COLO829 (cell line): ENCODE measurements at regions not wholly inside any gene's neighbourhood (a gene's known extent, or its start where the extent isn't known, plus 50 kb on each side); places are given as distances from the start of the nearest gene placed in this dataset.
"Not testable (repeated sequence)": the region's sequence is repeated elsewhere in the genome, so short reads cannot be mapped to it uniquely, and the experiment has no call there.

Source experiments
- DNase-seq: peaks from one replicate; pipeline ENCODE4 v3.0.0; 2012; ENCODE audit warnings: low spot score

DNA sequence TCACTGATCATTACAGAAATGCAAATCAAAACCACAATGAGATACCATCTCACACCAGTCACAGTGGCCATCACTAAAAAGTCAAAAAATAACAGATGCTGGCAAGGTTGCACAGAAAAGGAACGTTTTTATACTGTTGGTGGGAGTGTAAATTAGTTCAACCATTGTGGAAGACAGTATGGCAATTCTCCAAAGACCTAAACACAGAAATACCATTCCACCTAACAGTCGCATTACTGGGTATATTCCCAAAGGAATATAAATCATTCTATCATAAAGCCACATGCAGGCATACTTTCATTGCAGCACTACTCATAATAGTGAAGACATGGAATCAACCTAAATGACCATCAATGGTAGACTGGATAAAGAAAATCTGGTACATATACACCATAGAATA is 83.2 kb upstream of the ARID5B start:
- not testable (repeated sequence) for DNase-seq

DNA sequence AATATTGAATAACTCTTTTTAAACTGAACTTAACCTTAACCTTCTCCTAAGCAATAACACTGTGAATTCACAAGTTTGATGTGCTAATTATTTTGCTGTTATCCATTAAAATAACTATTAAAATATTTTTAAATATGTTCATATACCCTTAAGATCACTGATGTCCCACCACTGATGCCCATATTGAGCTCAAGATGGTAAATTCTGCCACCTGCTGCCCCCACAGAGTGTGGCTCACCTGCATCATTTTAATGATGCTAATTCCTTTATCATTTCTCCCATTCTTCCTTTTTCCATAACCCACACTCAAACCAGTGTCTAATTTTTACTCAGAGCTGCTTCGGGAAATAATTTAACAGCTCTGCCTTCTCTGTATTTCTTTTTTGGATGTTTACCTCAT is 82.3 kb upstream of the ARID5B start:
- no peak for DNase-seq

DNA sequence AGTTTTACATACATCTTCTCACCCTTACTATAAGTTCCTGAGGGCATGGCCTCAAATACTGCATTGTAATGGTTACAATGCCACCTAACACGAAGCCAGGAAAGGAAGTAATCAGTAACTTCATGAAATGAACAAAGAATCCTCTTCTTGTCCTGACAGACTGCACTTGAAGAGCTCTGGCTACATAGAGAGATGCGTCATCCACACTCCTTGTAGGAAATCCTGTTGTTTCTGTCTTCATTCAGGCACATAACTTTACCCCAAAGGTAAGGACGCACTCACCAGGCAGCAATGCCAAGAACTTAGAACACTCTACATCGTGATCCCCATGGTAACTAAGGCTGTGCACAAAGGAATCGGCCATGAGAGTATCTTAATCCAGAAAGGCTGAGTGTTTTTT is 80.3 kb upstream of the ARID5B start:
- DNase-seq, result peak; percentile 65

GRCh38 chr10:61821693-61822092 is 79.8 kb upstream of the ARID5B start:
- DNase-seq, result no peak

- DNase-seq, result no peak
These were observed 79.4 kb upstream of the ARID5B start for GRCh38 chr10:61822096-61822495.

GRCh38 chr10:61822781-61823230 is 78.7 kb upstream of the ARID5B start:
- no peak for DNase-seq

- no peak for DNase-seq
These were observed 76.5 kb upstream of the ARID5B start for GRCh38 chr10:61825001-61825400.

DNA sequence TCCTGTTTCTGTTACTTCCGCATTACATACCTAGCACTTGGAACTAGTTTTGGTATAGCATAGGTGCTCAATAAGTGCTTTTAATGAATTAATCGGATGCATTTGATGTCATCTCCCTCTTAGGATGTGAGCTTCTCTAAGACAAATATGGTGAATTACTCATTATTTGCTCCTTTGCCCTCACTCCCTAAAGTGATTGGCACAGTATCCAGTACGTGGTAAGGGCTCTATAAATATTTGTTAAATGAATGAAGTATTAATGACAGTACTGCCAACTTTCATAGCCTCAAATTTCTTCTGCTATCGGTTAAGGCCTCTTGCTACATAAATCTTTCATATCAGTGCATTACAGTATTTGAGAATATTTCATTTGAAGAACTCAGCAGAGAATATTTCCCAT is 75.9 kb upstream of the ARID5B start:
- DNase-seq, result no peak

DNA sequence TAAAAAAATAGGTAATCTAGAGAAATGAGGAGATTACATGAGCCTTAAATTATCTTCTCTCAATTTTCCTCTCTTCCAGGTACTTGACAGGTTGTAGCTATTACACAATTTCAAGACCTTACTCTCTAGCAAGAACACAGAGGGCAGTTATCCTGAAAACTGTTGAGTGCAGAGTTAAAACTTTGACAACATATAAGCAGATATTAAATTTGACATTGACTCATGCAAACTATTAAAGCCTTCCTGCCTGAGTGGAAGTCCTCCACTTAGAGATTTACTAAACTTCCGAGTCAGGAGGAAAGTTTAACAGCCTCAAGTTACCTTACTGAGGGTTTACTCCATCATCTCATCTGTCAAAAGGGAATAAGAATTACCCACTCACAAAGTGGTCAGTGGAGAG is 73.5 kb upstream of the ARID5B start:
- no peak for DNase-seq

GRCh38 chr10:61828788-61829187 is 72.7 kb upstream of the ARID5B start:
- no peak for DNase-seq

DNA sequence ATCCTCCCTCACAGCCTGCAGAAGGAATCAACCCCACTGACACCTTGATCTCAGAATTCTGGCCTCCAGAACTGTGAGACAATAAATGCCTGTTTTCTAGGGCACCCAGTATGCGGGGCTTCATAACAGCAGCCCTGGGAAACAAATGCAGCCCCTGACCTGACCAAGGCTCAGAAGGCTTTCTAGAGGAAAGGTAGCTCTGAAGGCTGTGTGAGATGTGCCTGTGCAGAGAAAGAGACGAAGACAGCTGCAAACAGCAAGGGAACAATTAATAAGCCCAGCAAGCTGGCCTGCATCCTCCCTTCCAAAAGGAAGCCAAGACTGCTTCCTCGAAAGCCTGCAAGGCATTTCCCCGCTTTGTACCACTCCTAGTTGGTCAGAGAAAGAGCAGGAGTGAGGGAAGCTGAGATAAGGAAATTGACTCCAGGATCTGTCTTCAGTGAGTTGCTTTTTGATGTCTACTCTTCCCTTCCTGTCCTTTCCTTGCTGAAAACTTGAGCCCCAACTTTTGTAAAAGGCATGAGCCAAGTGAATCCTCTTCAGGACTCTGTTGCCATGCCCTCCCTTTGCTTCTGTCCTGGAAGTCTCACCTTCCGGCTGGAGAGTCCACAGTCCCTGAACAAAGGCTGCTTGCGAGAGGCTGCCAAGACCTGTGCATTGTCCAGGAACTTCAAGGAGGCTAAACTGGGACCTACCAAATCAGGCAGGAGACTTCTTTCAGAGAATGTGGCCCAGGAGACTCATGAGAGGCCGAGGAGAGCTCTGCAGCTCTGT is 71.2 kb upstream of the ARID5B start:
- DNase-seq, result no peak

DNA sequence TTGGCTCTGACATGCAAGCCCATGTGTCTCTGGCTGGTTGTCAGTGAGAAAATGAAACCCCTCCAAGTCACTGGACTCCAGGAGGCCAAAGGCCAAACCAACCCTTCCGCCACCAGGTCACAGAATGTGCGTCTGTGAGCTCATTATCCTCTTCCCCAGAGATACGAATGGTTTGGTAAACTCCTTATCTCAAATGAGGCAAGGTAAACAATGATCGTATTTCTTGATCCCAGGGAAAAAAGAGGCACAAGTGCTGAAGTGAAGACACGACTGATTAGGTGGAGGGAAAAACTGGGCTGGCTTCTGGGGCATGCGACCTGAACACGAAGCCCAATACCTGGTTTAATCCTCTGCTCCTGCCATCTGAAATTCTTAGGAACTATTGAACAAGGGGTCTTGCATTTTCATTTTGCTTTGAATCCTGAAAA is 70.6 kb upstream of the ARID5B start:
- DNase-seq, result no peak

DNA sequence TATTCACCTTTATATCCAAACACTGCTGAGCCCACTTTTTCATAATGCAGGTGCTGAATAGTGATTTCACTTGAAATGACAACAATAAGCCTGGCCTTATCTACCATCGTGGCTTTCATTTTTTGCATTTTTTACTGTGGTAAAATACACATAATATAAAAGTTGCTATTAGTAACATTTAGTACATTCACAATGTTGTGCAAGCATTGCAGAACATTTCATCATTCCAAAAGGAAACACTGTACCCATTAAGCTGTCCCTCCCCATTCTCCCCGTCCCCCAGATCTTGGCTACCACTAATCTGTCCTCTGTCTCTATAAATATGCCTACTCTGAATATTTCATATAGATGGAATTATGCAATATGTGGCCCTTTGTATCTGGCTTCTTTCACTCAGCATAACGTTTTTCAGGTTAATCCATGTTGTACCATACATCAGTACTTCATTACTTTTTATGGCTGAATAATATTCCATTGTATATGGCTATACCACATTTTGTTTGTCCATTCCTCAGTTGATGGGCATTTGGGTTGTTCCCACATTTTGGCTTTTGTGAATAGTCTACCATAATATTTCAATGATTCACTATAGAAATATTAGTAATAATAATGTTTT is 68.5 kb upstream of the ARID5B start:
- no peak for DNase-seq

- DNase-seq, result no peak
These were observed 67.0 kb upstream of the ARID5B start for GRCh38 chr10:61834519-61834918.

DNA sequence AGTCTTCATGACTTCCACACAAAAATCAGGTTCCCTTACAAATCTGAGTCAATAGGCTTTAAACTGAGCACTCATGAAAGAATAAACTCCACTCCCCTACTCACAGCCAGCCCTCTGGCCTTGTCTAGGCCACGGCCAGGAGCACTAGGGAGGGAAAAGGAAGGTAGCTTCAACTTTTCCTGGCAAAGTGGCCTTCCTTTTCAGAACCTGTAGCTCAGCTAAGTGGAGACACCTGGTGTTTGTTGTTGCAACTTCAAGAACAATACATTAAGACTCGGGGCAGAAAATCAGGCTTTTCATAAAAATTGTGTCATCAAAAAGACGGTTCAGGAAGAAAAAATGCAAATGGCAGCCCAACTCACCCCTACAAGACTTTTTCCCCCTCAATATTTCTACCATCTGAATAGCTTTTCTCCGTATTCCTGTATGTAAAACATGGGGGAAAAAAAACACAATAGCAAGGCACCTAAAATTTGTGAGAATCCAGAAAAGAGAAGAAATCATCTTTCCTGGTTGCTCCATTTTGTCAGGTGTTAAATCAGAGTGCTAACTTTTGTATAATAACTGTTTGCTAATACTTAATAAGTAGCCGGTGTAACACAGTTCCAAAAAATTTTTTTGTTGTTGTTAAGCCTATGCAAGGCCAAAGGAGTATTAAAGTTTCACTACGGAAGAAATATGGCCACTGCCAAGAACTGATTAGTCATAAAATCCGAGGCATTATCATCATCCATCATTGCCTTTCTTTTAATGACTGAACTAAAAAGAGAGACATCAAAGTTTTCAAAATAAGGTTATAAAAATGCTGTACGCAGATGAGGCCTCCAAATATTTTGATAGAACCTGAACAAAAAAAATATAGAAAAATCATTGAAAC is 66.2 kb upstream of the ARID5B start:
- DNase-seq, result no peak

GRCh38 chr10:61835946-61836887 is 65.3 kb upstream of the ARID5B start:
- no peak for DNase-seq

- DNase-seq, result peak; percentile 62
These were observed 64.4 kb upstream of the ARID5B start for GRCh38 chr10:61836888-61837754.

DNA sequence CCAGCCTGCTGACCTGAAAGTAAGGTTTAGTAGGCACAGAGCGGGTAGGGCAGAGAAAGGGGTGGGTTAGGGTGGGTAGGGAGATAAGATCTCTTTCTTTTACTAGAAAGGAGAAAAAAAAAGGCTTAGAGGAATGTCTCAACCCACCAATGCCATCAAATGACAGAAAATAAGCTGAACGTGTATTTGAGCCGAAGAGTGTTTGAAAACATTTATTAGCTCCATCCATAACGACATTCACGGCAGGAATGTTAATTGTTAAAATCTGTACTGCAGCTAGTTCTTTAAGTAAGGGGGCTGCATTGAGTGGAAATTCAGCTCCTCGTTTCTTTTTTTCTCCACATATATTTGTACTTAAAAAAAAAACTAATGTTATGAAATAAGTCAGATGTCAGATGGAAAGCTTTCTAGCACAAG is 63.7 kb upstream of the ARID5B start:
- no peak for DNase-seq

DNA sequence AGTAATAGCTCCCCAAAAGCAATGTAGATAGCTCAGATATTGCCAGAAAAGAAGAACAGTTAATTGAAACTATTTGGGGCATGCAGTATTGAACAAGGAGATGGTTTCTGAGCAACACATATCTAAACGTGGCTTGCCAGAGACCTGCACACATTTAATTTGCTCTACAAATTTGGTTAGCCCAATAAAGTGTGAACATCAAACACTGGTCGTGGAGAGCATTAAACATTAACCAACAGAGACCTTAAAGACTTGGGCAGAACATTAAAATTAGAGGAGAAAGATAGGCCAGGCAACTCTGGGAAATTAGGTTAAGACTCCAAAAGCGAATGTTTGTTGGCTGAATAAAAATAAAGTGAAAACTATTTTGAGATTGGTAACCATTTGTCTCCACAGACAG is 61.6 kb upstream of the ARID5B start:
- DNase-seq, result no peak

DNA sequence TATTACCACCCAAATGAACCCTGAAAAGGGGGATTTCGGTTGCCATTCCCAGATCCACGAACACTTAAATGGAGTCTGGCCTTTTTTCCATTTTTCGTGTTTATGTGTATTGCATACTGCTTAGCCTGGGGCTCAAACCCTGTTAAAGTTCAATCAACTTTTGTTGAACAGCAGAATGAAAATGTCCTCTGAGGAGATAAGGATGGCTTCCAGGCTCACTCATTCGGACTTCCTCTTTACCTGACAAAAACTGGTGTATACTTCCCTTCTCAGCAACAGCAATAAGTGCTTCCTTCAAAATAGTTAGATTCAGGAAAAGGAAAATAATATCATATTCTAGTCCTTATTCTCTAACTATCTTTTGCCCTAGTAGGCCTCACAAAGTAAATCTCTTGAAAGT is 61.1 kb upstream of the ARID5B start:
- DNase-seq, result no peak
